HG02840 (cell line): ENCODE measurements at regions not wholly inside any gene's neighbourhood (a gene's known extent, or its start where the extent isn't known, plus 50 kb on each side); places are given as distances from the start of the nearest gene placed in this dataset.
"Not testable (repeated sequence)": the region's sequence is repeated elsewhere in the genome, so short reads cannot be mapped to it uniquely, and the experiment has no call there.

ENCODE experiments used
- ATAC-seq: cut with Tn5 transposase; IDR thresholded peaks from one replicate; pipeline ENCODE4 v1.9.1; 2021; ENCODE audit warnings: mild to moderate bottlenecking, moderate library complexity, moderate number of reproducible peaks; ENCODE audit not compliant: unreplicated experiment, low FRiP score

DNA sequence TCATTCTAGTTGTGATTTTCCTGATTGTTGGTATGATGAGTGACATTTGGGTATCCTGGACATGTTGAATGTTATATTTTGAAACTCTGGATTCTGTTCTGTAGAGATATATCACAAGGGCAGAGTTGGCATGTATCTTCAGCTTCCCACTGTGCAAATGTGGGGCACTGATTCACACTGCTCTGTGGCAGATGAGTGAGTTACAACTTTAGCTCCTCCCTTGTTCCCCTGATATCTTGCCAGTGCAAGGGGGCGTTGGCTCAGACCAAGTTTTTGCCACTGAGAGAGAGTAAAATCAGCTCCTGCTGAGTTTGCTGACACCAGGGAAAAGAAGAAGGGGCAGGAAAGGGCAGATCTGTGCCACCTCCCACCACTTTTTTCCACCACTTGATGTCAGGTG lies 199.6 kb upstream of the MMADHC start:
- no peak for ATAC-seq

DNA sequence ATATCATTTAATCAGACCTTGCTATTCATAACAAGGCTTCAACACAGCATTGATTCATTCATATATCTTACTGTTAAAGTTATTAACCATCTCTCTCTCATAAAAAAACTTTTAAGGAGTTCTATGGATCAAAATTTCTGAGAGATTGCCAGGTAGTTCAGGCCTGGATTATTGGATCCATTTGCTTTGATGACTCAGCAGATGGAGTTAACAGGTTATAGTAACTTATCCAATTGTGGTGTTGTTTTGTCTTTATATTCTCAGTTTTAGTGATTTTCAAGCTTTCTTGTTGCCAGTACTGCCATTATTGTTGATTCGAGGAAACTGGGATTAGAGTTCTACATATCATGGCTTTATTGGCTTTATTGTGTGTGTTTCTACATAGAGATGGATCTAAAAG lies 195.7 kb upstream of the MMADHC start:
- no peak for ATAC-seq

DNA sequence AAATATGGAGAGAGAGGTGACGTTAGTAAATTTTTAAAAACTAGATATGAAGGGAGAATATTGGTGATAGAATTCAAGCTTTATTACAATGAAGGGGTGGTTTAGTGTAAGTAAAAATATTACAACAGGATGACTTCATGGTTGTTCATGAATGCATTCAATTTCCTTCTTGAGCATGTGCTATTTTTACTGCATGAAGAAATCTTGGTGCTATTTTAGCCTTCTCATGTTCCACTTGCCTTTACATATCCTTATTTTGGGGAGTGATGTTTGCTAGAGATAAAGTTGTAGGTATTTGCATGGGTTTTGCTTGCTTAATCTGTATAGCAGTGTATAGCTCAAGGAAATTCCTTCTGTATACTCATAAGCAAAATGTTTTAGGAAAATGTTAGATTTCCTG lies 195.0 kb upstream of the MMADHC start:
- ATAC-seq = no peak

DNA sequence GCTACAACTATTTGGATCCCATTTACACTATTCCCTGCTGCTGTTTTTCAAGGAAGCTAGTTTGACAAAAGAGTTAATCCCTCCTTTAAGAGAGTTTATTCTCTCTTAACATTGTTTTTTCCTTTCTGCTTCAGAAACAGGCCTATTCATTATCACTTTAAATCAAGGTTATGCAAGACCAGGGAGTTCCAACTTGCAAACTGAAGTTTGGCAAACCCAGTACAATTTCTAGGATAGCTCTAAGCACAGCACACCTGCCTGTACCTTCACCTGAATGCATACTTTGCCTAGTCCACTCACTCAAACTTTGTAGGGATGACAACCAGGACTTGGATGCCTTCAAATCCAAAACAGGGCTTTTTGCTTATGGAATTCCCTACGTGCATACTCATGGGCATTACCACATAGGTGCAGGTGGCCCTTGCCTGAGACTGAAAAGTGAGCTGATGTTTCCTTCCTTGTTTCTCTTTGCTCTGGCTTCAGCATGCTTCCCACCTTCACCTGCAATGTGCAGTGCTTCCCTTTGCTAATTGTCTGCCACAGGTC lies 193.8 kb upstream of the MMADHC start:
- no peak for ATAC-seq

DNA sequence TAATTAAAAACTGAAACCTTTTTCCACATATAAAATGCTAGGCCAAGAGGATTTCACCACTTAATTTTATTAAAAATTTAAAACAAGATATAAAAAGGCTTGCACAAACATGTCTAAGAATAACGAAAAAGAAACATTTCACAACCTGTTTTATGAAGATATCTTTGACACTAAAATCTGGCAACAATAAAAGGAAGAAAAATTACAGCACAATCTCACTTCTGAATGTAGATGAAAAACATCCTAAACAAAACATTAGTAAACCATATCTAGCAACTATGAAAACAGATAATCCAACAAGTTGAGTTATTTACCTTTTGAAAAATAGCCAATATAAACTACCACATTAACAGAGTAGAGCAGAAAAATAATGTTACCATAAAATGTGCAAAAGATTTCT lies 185.4 kb upstream of the MMADHC start:
- ATAC-seq = no peak

DNA sequence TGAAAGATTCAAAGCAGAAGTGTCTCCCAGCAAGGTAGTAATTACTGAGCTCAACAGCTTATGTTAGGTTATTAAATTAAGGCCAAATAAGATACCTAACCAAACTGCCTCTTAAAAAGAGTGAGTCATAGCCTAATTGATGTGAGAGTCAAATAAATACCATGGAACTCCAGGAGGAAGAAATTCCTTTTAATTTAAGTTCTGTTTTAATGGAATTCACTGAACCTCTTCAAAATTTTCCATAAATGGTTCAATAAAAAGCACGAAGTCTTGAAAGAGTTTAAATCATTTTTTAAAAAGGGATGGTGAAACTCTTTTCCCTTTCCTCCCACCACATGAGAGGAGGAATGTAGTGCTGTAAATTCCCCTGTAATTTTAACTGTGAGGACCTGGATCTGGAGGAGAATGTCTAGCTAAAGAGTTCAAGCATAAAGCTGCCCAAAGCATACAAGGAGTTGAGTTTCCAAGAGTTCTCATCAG lies 180.8 kb upstream of the MMADHC start:
- no peak for ATAC-seq

DNA sequence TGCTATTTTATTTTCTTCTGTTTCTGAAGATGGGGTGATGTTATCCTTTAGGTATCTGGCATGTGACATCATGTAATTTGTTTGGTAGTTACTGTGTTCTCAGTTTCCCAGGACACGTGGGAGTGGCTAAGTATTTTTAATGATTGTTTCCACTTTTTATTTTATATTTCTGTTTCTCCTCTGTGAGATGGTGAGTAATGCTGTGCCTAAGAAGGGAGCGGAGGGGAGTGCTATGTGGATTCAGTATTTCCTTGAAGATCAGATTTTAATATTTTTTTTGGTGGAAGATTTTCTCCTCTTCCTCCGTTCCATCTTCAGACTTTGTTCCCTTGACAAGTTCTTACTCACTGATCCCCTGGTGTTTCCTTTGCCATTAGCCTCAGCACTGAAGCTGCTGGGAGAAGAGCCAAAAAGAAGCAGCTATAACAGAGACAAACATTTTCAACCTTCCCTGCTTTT lies 180.0 kb upstream of the MMADHC start:
- ATAC-seq = no peak

DNA sequence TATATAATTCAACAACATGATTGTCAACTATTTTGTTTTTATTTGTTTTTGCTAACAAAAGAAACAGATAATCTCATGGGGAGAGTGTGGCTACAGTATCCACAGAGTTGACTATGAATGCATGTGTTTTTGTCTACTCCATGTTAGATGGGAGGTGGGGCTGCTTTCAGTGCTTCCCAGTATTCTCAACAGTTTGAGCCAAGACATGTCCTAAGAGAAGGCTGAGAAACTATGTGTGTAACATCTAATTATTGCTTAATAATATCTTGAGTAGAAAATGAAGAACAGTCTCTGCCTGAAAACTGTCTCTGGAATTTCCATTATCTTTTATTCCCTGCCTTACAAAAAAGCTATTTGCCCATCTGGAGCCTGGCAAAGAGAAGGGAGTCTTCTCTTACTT lies 178.8 kb upstream of the MMADHC start:
- no peak for ATAC-seq

DNA sequence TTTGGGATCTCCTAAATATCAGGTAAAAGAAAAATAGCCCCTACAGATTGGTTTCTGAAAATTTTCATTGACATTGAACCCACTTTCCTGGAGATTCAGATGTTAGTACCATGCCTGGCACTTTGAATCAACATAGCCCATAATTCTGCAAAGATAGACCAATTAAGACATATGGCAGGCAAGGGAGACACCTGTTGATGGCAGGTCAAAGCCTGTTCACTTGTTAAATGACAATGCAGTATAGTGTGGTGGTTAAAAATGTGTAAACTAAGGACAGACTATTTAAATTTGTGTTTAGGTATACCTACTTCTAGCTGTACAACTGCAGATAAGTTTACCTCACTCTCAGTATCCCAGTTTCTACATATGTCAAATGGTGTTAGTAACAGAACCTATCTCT lies 178.1 kb upstream of the MMADHC start:
- ATAC-seq = no peak

DNA sequence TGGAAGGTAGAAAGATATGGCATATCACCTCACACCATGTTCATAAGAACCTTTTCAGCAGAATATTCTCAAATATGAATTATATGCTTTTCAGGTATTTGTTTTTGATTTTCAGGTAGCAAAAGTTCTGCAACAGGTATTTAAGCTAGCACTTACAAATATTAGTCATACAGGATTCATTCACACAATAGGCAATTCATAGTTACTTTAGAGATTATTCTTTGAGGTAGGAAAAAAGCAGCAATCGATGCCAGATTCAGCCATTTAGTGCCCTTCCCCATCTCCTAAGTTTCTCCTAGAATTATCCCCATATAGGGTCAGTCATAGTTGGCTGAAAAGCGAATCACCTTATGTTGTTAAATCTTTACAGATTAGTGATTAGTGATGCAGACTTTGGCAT lies 177.4 kb upstream of the MMADHC start:
- ATAC-seq = no peak

DNA sequence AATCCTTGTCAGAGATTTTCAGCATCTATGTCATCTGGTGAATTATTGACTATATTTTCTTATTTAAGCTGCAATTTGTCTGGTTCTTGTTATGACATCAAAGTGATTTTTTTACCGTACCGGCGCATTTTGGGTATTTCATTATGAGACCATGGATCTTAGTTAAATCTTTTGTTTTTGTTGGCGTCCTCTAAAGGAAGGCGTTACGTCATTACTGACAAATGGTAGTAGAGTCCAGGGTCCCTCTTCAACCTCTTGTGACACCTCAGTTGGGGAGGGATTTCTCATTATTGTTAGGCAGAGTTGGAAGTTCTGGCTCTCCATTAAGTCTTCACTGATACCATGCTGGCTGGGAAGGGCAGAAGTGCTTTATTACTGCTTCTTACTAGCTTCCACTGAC lies 175.8 kb upstream of the MMADHC start:
- no peak for ATAC-seq

DNA sequence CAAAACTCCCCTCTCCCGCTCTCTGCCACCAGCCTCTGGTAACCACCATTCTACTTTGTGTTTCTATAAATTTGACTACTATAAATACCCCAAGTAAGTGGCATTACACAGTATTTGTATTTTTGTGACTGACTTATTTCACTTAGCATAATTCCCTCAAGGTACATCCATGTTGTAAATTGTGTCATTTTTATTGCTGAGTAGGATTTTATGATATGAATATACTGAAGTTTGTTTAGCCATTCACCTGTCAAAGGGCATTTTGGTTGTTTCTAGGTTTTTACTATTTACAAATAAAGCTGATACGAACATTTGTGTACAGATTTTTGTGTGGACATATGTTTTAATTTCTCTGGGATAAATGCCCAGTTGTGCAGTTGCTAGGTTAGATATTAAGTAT lies 174.0 kb upstream of the MMADHC start:
- ATAC-seq = no peak

DNA sequence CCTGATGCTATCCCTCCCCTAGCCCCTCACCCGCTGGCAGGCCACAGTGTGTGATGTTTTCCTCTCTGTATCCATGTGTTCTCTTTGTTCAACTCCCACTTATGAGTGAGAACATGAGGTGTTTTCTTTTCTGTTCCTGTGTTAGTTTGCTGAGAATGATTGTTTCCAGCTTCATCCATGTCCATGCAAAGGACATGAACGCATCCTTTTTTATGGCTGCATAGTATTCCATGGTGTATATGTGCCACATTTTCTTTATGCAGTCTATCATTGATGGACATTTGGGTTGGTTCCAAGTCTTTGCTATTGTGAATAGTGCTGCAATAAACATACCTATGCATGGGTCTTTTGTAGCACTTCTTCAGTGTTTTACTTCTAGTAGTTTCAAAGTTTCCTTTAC lies 171.8 kb upstream of the MMADHC start:
- ATAC-seq = not testable (repeated sequence)

DNA sequence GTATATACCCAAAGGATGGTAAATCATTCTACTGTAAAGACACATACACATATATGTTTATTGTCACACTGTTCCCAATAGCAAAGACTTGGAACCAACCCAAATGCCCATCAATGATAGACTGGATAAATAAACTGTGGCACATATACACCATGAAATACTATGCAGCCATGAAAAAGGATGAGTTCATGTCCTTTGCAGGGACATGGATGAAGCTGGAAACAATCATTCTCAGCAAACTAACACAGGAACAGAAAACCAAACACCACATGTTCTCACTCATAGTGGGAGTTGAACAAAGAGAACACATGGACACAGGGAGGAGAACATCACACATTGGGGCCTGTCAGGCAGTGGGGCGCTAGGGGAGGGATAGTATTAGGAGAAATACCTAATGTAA lies 167.1 kb upstream of the MMADHC start:
- ATAC-seq = not testable (repeated sequence)

DNA sequence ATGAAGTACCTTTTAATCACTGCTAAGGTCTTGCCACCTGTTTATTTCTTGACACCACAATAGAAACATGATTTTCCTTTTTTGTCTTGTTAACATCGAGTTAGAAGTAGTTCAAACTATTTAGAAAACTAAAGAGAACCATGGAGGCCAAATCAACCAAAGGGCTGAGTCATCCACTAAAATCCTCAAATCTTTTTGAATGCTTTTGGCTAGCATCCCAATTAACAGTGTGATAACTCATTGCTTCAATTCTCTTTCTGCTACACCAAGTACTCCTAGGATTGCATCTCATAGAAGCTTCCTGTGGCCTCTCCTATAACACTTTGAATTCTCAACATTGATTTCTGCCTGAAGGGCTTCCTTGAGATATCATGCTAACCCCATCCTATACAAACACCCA lies 159.9 kb upstream of the MMADHC start:
- ATAC-seq = no peak

DNA sequence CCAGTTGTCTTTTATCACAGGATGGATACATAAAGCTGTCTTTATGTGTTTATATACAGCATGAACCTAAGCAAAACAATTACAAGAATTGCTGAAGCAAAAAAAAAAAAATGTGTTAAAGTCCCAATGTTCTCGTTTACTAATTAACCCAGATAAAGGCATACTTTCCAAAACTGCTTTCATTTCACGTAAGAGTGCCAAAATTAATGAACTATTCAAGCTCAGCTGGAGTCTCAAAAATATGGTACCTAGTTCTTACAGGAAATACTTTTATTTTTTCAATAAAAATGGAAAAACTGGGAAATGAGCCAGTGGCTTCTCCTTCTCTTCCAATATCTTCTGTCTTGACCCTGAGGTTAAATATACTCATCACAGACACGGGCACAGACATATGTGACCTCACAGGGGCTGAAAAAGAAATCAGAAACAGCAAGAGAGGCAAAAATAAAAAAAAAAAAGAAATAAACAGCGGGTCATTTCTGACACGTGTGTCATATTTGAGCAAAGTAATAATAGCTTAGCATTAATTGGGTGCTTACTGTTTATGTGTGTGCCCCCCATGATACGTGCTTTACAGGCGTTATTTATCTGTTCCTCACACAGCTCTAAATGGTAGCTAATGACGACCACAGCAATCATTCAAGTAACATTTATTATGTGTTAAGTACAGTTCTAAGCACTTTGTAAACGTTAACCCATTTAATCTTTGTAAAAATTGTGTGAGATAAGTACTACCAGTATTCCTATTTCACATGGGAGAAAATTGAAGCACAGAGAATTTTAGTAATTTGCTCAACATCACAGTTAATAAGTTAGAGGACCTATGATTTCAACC lies 158.0 kb upstream of the MMADHC start:
- ATAC-seq = no peak

DNA sequence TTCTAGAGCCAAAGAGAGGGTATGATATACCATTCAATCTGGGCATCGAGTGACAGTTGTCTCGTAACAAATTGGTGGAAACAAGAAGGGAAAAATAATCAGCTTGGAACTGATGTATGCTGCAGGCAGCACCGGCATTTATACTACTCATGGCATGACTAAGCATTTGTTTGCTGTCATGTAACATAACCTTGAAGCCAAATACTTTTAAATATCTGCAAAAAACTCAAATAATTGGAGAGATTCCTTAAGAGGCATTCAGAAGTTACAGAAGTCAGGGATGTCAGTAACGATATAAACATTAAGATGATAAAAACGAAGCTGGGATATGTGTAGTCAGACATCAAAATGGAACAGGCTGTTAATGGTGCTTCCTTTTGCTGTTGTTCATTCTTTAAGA lies 157.3 kb upstream of the MMADHC start:
- no peak for ATAC-seq

DNA sequence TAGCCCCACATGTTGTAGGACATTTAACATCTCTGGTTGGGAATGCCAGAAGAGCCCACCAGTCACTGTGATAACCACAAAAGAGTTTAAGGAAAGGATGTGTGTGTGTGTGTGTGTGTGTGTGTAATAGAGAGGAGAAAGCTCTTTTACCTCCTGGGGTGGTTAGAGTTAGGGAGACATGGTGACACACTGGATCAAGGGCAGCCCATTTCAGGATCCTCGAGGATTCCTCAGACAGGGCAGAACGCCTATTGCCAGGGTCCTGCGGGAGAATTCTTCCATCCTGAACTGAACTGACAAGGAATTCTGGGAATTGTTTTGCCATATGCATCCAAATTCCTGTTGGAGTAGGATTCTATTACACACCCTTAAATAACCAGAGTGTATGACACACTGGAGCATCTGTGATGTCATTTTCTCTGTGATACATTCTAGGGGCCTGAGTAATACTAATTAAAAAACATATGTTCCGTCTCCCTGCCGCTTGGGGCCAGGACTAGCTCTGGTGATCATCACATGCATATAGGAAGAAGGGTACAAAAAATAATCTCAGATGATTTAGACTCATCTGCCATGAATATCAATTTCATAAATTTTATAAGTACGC lies 156.4 kb upstream of the MMADHC start:
- no peak for ATAC-seq

DNA sequence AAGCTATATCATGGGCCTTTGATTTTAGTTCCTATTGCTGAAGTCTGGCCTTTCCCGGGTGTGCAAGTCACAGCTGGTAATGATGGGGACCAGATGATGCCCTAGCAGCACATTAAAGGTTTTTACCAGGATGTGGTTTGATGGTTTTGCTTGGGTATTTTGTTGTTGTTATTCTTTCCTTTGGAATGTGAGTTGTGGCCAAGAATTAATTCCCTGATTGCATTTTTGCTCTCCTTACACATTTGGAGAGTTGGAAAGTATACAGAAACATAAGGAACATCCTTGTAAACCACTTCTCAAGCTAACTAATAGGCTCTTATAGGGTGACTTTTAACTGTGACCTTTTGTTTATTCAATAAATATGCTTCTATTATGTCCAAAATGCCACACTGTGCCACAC lies 154.1 kb upstream of the MMADHC start:
- no peak for ATAC-seq

DNA sequence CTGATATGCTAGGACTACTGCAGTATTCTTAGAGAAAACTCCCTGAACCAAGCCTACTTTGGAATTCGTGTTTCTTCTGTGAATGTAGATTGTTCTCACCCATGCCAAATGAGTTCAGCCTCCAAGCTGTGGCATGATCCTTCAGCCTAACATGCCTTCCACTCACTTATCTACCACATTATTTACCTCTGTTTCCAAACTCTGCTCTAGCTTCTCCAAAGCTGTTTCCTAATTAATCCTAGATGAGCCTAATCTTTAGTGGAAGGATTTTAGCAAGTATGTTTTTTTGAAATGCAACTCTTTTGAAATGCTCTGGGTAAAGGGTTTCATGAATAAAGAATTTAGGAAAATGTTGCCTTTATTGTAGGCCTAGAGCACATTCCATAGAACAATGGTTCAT lies 152.9 kb upstream of the MMADHC start:
- no peak for ATAC-seq

DNA sequence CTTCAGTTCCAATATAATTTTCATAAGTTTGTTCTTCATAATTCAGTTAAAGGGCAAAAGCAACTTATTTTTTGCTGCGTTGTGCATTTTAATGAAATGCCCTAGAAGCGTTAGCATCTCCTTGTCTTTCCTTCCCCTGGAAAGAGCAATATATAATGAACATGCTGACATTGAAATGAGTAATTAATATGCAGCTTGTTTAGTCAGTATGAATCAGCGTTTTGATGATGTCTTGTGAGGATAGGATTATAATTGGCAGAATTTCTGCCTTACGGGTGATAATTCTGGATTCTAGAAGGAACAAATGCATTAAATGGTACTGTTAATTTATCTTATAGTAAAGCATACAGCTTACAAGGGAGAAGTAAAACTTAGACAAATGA lies 152.3 kb upstream of the MMADHC start:
- ATAC-seq = no peak
